ENCODE measurements at regions not wholly inside any gene's neighbourhood (a gene's known extent, or its start where the extent isn't known, plus 50 kb on each side); places are given as distances from the start of the nearest gene placed in this dataset.

DNA sequence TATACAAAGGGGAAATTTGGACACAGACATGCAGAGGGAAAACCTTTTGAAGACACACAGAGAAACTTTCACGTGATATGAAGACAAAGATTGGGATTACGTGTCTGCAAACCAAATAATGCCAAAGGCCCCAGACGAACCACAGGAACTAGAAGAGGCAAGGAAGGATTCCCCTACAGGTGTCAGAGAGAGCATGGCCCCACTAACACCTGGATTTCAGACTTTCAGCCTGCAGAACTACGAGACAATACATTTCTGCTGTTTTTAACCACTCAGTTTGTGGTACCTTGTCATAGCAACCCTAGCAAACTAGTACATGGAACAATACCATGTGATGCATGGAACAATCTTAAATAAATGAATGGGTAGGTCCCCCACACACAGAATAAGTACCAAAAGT, 341.0 kb downstream of the HDGFL1 start:
- H3K9me3 Mint-ChIP-seq (ENCODE audit: unreplicated experiment): no peaks in the 10 kb centered on the region
- ChIA-PET CTCF (no interaction called here), POLR2A (no interaction called here)
- H3K4me1 Mint-ChIP-seq (ENCODE audit: insufficient read depth, unreplicated experiment): peaks cover 6% of the 10 kb centered on the region
- no peak overlapping the region for H3K27ac Mint-ChIP-seq (ENCODE audit: low read depth, unreplicated experiment)
- no peaks in the 10 kb centered on the region for H3K27me3 Mint-ChIP-seq (ENCODE audit: insufficient read depth, unreplicated experiment)
- no TSS peak for BruUV-seq (replicated peaks)
- DNase-seq (ENCODE audit: unreplicated experiment): no peak
- TF ChIP-seq, protein P1, sequence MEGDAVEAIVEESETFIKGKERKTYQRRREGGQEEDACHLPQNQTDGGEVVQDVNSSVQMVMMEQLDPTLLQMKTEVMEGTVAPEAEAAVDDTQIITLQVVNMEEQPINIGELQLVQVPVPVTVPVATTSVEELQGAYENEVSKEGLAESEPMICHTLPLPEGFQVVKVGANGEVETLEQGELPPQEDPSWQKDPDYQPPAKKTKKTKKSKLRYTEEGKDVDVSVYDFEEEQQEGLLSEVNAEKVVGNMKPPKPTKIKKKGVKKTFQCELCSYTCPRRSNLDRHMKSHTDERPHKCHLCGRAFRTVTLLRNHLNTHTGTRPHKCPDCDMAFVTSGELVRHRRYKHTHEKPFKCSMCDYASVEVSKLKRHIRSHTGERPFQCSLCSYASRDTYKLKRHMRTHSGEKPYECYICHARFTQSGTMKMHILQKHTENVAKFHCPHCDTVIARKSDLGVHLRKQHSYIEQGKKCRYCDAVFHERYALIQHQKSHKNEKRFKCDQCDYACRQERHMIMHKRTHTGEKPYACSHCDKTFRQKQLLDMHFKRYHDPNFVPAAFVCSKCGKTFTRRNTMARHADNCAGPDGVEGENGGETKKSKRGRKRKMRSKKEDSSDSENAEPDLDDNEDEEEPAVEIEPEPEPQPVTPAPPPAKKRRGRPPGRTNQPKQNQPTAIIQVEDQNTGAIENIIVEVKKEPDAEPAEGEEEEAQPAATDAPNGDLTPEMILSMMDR (IDR thresholded peaks at IDR 0.05; ENCODE audit: unreplicated experiment): no peak
- no peak overlapping the region for H3K4me3 Mint-ChIP-seq (ENCODE audit: unreplicated experiment)
- intact Hi-C loops (cut with micrococcal nuclease): no loop called here
- no peaks in the 10 kb centered on the region for H3K36me3 Mint-ChIP-seq (ENCODE audit: insufficient read depth, unreplicated experiment)

DNA sequence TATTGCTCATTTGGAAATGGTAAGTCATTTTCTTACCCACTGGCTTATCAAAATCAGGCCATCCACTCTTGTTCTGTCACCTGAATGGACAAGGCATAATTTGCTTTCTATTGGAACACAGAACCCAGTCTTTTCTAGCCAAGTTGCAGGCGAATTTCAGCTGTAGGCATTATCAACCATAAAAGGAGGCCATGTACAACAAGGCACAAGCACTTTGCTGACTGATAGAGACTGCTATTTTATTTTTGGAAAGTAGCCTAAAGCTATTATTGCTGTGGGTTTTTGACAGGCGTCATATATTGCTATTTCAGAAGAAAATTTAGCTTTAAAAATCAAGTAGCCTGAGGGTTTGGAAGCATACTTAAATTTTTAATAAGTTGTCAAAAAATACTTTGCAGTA, 344.2 kb downstream of the HDGFL1 start:
- ChIA-PET CTCF (no interaction called here), POLR2A (interaction anchor here (0.7 kb wide), 1 partner anchor 107 kb away, joined by 5 read pairs; no protein-coding TSS in a partner anchor)
- H3K27ac Mint-ChIP-seq (ENCODE audit: low read depth, unreplicated experiment): no peak overlapping the region
- BruUV-seq (replicated peaks): no TSS peak
- H3K36me3 Mint-ChIP-seq (ENCODE audit: insufficient read depth, unreplicated experiment): no peaks in the 10 kb centered on the region
- intact Hi-C loops (cut with micrococcal nuclease): no loop called here
- no peak overlapping the region for H3K4me3 Mint-ChIP-seq (ENCODE audit: unreplicated experiment)
- DNase-seq (ENCODE audit: unreplicated experiment): no peak
- no peaks in the 10 kb centered on the region for H3K4me1 Mint-ChIP-seq (ENCODE audit: insufficient read depth, unreplicated experiment)
- no peaks in the 10 kb centered on the region for H3K27me3 Mint-ChIP-seq (ENCODE audit: insufficient read depth, unreplicated experiment)
- TF ChIP-seq, protein P1 (IDR thresholded peaks at IDR 0.05; ENCODE audit: unreplicated experiment): no peak
- H3K9me3 Mint-ChIP-seq (ENCODE audit: unreplicated experiment): no peaks in the 10 kb centered on the region

DNA sequence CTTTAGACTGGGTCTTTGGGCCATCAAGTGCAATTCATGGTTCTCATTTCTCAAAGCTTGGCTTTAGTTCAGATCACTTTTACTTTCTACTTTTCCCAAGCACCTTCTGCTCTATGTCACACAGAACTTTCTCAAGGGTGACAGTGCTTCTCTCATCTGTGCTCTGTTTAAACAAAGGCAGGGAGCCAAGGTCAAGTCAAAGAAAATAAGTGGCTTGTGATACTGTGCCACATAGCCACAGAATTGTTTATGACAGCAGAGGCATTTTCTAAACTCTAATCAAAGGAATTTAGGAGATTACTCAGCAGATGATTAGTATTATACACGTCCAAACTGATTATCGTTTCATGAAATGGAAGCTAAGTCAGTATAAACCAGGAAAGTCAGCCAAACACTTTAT, 348.0 kb downstream of the HDGFL1 start:
- intact Hi-C loops (cut with micrococcal nuclease): no loop called here
- TF ChIP-seq, protein P1 (IDR thresholded peaks at IDR 0.05; ENCODE audit: unreplicated experiment): no peak
- Mint-ChIP-seq H3K27me3 (ENCODE audit: insufficient read depth, unreplicated experiment) (no peaks in the 10 kb centered on the region), H3K36me3 (ENCODE audit: insufficient read depth, unreplicated experiment) (no peaks in the 10 kb centered on the region), H3K27ac (ENCODE audit: low read depth, unreplicated experiment) (no peak overlapping the region), H3K4me3 (ENCODE audit: unreplicated experiment) (no peak overlapping the region), H3K4me1 (ENCODE audit: insufficient read depth, unreplicated experiment) (no peaks in the 10 kb centered on the region), H3K9me3 (ENCODE audit: unreplicated experiment) (peaks cover 10% of the 10 kb centered on the region)
- CTCF ChIA-PET: interaction anchor here (1.1 kb wide), 1 partner anchor 11 kb away, joined by 6 read pairs; no protein-coding TSS in a partner anchor
- BruUV-seq (replicated peaks): no TSS peak
- DNase-seq (ENCODE audit: unreplicated experiment): no peak
- POLR2A ChIA-PET: interaction anchor here (0.7 to 0.9 kb wide), 2 partner anchors 23 to 99 kb away, joined by 3 to 4 read pairs; no protein-coding TSS in a partner anchor

DNA sequence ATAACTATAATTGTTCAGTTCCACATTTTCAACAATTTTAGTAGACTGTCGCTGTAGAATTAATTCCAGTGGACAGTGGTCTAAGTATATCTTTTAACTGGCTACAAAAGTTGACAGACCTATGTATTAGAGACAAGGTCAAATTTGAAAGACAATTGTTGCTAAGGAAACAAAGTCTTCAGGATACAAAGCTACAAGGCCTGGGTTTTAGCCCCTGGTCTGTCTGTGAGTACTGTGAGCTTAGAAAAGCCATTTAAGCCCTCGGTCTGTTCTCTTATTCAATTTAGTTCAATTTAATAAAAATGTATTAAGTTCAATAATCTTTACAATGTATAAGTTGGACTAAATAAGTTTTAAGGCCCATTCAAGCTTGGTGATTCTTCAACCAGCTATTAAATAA, 352.5 kb downstream of the HDGFL1 start:
- Mint-ChIP-seq H3K9me3 (ENCODE audit: unreplicated experiment) (peaks cover 10% of the 10 kb centered on the region), H3K36me3 (ENCODE audit: insufficient read depth, unreplicated experiment) (no peaks in the 10 kb centered on the region), H3K4me3 (ENCODE audit: unreplicated experiment) (no peak overlapping the region), H3K4me1 (ENCODE audit: insufficient read depth, unreplicated experiment) (no peaks in the 10 kb centered on the region), H3K27ac (ENCODE audit: low read depth, unreplicated experiment) (no peak overlapping the region), H3K27me3 (ENCODE audit: insufficient read depth, unreplicated experiment) (no peaks in the 10 kb centered on the region)
- TF ChIP-seq, protein P1 (IDR thresholded peaks at IDR 0.05; ENCODE audit: unreplicated experiment): no peak
- intact Hi-C loops (cut with micrococcal nuclease): no loop called here
- DNase-seq (ENCODE audit: unreplicated experiment): no peak
- POLR2A ChIA-PET: interaction anchor here (0.7 kb wide), 1 partner anchor 37 kb away, joined by 3 read pairs; no protein-coding TSS in a partner anchor
- CTCF ChIA-PET: interaction anchor here (0.5 to 1.4 kb wide), 2 partner anchors 16 to 951 kb away, joined by 4 to 6 read pairs; no protein-coding TSS in a partner anchor
- no TSS peak for BruUV-seq (replicated peaks)
